ENCODE measurements at regions not wholly inside any gene's neighbourhood (a gene's known extent, or its start where the extent isn't known, plus 50 kb on each side); places are given as distances from the start of the nearest gene placed in this dataset.

GRCh38 chr1:114278911-114279310, 125.2 kb upstream of the SYT6 start:
- FAIRE-seq (no peak), DNase-seq (ENCODE audit: extremely low read depth in 1 of 4, low spot score in 3 of 4) (no peak), ATAC-seq (no peak)
- Histone ChIP-seq H3K79me2 (ENCODE audit: control insufficient read depth, insufficient read depth, low read length) (no peaks in the 10 kb centered on the region), H3K9ac (ENCODE audit: insufficient read depth in 1 of 2, low read depth in 2 of 2, low read length in 2 of 2) (no peak overlapping the region), H4K20me1 (replicated peaks; ENCODE audit: control insufficient read depth, insufficient read depth, low read length) (no peaks in the 10 kb centered on the region), H3K4me1 (replicated peaks in 1 of 2; ENCODE audit: control insufficient read depth in 2 of 2, insufficient read depth in 2 of 2, low read length in 2 of 2) (no peaks in the 10 kb centered on the region), H3K4me2 (ENCODE audit: insufficient read depth, low read length) (no peak overlapping the region), H3K36me3 (ENCODE audit: control insufficient read depth, insufficient read depth, low read length) (no peaks in the 10 kb centered on the region), H3K9me1 (ENCODE audit: control insufficient read depth, insufficient read depth, low read length) (no peaks in the 10 kb centered on the region), H3K27ac (ENCODE audit: extremely low read depth, low read depth, low read length) (no peak overlapping the region), H2AFZ (ENCODE audit: low read depth, low read length) (no peak overlapping the region), H3K9me3 (replicated peaks; ENCODE audit: control insufficient read depth, insufficient read depth, low read depth, low read length) (no peaks in the 10 kb centered on the region), H3K4me3 (no peak overlapping the region), H3K27me3 (ENCODE audit: control insufficient read depth in 2 of 2, insufficient read depth in 2 of 2, low read length in 2 of 2) (0 out of 5 replicates have a peak, but pooled peaks cover 3 to 4% of the 10 kb centered on the region in 2 experiments)
- CTCF ChIA-PET (ENCODE audit: low intra/inter-chr PET ratio) = interaction anchor here (0.6 kb wide), 1 partner anchor 444 kb away, joined by 3 read pairs; no protein-coding TSS in a partner anchor
- TF ChIP-seq HDAC3 (IDR thresholded peaks at IDR 0.05; ENCODE audit: borderline replicate concordance, partially characterized antibody) (no peak), ZNF655 (CRISPR knock-in tag; IDR thresholded peaks at IDR 0.05) (no peak), CBFB (CRISPR knock-in tag; IDR thresholded peaks at IDR 0.05) (no peak)
- TF ChIP-seq, protein P1, sequence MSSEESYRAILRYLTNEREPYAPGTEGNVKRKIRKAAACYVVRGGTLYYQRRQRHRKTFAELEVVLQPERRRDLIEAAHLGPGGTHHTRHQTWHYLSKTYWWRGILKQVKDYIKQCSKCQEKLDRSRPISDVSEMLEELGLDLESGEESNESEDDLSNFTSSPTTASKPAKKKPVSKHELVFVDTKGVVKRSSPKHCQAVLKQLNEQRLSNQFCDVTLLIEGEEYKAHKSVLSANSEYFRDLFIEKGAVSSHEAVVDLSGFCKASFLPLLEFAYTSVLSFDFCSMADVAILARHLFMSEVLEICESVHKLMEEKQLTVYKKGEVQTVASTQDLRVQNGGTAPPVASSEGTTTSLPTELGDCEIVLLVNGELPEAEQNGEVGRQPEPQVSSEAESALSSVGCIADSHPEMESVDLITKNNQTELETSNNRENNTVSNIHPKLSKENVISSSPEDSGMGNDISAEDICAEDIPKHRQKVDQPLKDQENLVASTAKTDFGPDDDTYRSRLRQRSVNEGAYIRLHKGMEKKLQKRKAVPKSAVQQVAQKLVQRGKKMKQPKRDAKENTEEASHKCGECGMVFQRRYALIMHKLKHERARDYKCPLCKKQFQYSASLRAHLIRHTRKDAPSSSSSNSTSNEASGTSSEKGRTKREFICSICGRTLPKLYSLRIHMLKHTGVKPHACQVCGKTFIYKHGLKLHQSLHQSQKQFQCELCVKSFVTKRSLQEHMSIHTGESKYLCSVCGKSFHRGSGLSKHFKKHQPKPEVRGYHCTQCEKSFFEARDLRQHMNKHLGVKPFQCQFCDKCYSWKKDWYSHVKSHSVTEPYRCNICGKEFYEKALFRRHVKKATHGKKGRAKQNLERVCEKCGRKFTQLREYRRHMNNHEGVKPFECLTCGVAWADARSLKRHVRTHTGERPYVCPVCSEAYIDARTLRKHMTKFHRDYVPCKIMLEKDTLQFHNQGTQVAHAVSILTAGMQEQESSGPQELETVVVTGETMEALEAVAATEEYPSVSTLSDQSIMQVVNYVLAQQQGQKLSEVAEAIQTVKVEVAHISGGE (CRISPR knock-in tag; IDR thresholded peaks at IDR 0.05) = peak in 1 of 3 experiments; percentile 60; a peak in 1 of 6 replicates
- BruUV-seq (replicated peaks) = no TSS peak
- POLR2A ChIA-PET = no interaction called here
- WGBS (ENCODE audit: insufficient coverage, low coverage, missing lambda C conversion rate) = 2% methylated on average over 3 of the region's 3 CpGs
- intact Hi-C loops (cut with micrococcal nuclease) (no loop called here), in situ Hi-C loops (cut with MboI) (loop anchor here (10.0 kb wide), 1 partner anchor 294 kb away; no protein-coding TSS in a partner anchor)

Data from K562 (cell line).